GDM1 (cell line): ENCODE measurements at regions not wholly inside any gene's neighbourhood (a gene's known extent, or its start where the extent isn't known, plus 50 kb on each side); places are given as distances from the start of the nearest gene placed in this dataset.
"Not testable (repeated sequence)": the region's sequence is repeated elsewhere in the genome, so short reads cannot be mapped to it uniquely, and the experiment has no call there.

Source experiments
- DNase-seq: peaks from one replicate; lab custom pipeline; 2025; lab: John Stamatoyannopoulos, UW

GRCh38 chr1:234897754-234898454 is 230.7 kb downstream of the TOMM20 start:
- DNase-seq = no peak

- no peak for DNase-seq
Measured at GRCh38 chr1:234897390-234897749, 231.3 kb downstream of the TOMM20 start.

DNA sequence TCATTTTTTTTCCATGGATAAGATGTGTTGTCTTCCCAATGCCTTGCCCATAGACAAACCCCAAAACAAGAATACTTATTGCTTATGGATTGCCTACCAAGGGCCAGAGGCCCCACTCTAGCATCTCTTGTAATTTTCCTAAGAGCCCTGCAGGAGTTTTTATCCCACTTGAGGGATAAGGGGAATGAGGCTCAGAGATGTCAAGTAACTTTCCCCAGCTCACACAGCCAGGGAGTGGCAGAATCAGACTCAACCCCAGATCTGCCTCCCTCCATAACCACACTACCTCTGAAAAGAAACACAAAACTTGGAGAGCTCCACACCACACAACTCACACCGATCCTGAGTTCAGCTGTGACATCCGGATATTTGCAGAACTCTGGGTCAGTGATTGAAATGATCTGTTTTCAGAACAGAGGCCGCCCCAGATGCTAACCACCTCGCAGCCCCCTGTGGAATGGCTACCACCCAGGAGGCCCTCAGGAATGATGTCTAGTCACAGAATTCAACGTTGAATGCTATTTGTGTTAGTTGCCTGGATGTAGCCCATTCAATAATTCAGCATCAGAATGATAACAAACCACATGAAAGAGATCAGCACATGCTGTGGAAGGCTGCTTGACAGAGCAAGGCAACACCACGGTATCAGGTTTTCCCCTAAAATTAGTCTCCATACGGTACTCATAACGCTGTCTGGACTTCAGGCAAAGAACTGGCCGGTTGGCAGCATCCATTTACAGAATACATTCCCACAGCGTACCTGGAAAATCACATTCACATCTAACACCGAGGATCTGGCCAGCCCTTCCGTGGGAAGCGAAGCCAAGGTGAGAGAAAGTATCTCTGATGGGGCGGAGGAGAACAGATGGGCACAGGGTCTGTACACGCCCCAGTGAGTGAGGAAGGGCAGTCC is 231.9 kb downstream of the TOMM20 start:
- no peak for DNase-seq

DNA sequence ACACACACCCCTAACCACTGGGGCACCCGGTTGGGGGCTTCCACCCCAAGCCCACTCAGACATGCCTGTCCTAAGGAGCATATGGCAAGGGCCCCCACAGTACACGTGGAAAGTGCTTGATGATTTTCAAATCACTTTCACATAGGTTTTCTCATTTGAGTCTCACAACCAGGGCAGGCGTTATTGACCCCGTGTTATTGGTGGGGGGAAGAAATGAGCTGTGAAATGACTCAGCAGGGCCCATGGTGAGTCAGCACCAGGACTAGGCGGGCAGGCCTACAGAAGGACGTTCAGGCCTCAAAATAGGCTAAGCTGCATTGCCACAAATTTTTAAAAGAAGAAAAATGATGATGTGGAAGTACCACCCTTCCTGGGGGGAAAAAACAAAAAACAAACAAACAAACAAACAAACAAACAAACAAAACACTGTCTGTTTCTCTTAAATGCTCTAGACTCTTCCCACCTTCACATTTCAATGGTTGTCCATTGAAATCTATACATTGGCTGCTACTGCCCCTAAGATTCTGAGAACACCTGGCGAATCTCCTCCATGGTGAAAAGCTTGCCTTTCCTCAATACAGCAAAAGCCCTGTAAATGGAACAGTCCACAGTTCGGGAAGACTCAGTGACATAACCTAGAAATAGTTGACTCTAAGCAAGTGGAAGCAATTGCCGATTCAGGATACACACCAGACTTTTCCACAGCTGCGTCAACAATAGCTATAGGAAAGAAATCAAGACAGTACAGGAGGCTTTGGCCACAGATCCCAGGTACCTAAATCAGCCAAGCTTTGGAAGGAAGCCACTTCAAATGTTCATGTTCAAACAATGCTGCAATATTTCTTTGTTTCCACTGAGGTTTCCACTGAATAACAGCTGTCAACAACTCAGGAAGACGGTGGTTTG is 234.7 kb downstream of the TOMM20 start:
- no peak for DNase-seq

DNA sequence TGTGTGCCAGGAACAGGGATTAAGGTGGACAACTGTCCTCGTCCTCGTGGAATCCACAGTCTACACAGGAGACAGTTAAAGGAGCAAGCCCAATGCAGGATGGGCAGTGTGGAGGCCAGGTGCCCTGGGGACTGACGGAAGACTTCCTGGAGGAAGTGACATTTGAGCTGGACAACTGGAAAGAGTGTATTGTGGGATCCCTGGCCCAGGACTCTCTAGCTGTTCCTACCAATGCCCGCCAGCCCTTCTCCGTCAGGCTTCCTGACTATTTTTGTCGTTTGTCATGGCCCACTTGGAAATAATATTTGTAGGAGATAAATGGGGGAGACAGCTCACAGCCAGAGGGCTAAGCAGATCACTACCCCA is 235.3 kb downstream of the TOMM20 start:
- no peak for DNase-seq

DNA sequence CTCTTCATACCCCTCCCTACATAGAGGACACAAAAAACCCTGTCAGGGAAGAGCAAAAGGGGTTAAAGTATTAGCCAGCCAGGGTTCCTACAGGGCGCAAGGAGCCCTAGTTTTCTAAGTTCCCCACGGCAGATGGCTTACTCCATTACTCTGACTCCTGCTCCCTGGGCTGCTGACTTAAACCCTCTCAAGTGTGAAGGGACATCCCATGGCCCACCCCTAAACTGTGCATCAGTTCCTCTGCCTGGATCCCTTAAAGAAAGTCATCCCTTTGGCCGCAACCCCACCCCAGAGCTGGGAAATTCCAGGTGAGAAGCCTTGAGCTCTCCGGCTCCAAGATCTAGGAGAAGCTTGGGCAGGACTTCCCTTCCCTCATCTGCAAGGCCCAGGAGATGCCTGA is 236.0 kb downstream of the TOMM20 start:
- no peak for DNase-seq

DNA sequence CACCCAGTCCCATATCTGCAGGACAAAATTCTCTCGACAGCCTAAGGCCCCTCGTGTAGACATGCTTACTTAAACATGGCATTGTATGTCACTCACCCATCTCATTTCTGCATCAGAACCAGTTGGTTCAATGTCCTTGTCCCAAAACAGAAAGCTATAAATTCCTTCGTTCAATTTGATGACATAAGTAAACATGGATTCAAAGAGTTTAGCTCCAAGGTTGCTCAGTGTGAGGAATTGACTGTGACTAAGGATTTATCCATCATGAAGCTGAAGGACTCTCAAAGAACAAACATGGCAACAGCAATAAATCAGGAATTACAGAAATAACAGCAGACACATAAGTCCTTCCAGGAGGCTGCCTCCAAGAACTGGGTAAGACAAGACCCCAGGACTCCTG is 237.2 kb downstream of the TOMM20 start:
- DNase-seq = no peak

DNA sequence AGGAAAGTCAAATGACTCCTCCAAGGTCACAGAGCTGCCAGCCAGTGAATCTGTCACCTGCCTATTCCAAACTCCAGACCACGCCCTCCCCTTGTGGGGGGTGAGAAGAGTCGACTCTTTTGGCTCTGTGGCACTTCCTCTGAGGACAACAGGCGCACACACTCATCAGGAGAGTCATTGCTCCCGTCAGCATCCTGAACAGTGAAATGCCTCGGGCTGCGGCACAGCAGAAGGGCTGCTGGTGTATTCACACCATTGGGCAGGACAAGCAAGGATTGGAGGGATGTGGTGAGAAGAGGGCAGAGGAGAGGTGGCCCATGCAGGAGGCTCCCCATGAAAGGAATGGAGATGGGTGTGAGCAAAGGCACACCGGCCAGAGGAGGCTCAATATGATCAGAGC is 239.0 kb downstream of the TOMM20 start:
- DNase-seq = no peak

GRCh38 chr1:234888247-234888646 is 240.4 kb downstream of the TOMM20 start:
- not testable (repeated sequence) for DNase-seq

DNA sequence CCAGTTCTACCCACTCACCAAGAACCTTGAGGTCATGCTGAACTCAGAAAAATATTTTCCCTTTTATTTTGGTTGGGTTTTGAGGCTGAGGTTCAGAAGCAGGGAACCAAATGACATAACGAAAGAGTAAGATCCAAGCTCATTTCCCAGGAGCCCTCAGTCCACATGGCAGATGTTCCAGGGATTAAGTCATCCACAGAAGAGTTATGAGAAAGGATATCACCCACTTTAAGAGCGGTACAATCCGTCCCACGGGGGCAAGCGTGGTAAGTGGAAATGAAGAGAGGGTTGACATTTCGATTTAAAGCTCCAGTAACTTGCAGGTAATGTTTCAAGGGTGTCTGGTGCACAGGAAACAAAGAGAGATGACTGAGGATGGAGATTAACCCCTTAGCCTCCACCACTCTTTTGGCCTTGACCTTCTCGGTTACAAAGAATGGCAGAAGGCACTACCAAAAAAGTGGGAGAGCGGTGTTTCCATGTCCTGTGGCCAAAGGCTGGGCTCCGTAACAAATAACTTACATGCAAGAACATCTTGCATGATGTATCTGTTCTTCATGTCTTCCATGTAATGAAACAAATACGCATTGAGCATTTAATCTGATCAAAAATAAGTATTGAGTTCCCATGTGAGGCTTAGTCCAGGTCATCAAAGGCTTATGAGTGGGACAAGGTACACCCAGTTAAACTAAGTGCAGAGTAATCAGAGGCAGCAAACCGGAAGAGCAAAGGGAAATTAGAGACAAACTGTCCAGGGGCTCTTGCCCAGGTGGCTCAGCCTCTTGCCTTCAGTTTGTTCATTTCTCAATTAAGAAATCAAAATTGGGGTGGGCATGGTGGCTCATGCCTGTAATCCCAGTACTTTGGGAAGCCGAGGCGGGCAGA is 241.4 kb downstream of the TOMM20 start:
- DNase-seq = no peak

- DNase-seq = no peak
Measured at GRCh38 chr1:234886081-234886984, 242.3 kb downstream of the TOMM20 start.

DNA sequence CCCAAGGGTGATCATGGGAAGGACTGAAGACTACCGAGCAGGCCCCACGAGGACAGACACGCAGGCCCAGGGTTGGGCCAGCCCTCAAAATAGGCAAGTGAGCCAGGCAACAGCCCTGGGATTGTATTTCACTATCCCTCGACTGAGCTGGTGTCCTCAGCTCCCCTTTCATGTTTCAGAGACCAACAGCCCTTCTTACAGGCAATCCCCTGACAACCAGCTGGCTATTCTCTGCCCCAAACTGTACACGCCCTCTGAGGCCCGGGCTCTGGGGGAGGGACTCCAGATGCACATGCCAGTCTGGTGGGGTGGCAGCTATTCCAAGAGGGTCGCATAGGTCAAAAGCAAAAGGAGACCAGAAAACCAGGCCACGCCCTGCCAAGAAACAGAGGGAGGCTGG is 243.0 kb downstream of the TOMM20 start:
- DNase-seq = no peak

DNA sequence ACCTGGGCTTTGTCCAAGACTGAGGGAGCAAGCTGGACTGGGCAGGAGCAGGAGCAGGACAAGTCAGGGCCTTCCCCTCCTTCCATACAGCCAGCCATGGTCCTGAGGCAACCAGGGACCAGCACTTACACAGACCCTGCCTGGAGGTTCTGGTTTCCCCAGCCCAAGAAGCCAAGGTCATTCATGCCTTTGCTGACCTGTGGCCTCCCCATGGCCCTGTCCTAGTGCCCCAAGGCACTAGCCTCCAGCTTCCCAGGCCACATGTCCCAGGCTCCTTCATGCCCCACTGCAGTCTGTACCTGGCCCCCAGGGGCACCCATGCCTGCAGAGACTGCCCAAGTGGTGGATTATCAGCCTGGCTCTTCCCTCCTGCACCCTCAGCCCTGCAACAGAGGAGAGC is 243.9 kb downstream of the TOMM20 start:
- DNase-seq = no peak

DNA sequence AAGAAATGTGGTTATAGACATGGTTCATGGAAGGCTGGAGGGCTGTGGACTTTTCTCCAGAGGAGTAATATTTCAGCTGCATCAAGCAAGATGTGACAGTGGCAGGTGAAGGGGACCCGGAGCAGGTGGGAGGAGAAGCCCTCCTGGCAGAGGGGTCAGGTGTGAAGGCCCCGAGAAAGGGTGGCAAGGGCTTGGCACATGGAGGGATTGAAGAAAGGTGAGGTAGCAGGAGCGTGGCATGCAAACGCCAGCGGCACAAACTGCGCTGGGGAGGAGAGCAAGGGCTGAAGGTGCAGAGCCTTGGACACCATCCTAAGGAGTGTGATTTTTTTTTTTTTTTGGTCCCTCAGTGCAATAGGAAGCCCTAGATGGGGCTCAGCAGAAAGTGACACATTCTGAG is 244.6 kb downstream of the TOMM20 start:
- DNase-seq = no peak

- DNase-seq = no peak
Measured at GRCh38 chr1:234882898-234883297, 245.7 kb downstream of the TOMM20 start.

GRCh38 chr1:234881893-234882771 is 246.5 kb downstream of the TOMM20 start:
- DNase-seq = peak; percentile 65

DNA sequence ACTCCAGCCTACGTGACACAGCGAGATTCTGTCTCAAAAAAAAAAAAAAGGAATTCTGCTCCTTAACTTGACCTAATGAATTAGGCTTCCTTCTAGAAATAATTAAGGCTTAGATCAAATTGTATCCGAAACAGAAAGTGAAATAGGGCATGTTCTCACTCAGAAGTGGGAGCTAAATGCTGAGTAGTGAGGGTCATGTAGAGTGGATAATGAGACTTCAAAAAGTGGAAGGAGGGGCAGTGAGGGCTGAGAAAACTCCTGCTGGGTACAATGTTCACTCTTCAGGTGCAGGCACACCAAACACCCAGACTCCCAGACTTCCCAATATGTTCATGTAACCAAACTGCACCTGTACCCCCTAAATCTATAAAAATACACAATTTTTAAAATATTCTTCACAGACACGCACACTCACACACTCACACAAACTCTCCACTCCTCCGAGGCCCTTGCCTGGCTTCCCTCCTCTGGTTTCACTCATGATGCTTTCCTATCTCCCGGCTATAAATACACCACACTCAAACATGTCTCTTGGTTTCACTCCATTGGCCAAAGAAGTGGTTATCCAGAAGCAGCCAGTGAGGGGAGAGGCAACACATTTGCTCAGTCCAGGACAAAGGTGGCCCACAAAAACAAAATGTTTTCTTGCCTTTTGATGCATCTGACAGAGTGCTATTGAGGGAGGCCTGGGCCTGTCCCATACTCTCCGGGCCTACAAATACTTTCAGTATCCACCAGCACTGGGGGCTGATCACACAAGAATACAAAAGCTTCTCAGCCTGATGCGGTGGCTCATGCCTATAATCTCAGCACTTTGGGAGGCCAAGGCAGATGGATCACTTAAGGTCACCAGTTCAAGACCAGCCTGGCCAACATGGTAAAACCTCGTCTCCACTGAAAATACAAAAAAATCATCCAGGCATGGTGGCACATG is 249.2 kb downstream of the TOMM20 start:
- no peak for DNase-seq

DNA sequence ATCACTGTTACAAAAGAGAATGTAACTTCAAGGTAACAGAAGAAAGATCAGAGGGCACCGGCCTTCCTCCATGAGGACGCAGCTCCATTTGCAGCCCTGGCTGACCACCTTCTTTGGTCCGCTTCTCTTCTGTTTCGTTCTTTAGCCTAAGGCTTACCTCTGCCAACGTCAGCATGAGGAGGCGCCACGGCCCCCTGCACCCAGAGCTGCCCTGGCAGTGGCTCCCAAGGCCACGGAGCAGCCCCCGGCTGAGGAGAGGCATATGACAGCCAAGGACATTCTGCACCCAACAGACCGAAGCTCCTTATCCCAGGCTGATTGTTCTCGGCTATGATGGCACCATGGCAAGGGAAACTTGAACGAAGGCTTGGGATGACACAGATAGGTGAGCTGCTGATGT is 250.3 kb downstream of the TOMM20 start:
- DNase-seq = no peak
